ENCODE measurements at regions not wholly inside any gene's neighbourhood (a gene's known extent, or its start where the extent isn't known, plus 50 kb on each side); places are given as distances from the start of the nearest gene placed in this dataset.

DNA sequence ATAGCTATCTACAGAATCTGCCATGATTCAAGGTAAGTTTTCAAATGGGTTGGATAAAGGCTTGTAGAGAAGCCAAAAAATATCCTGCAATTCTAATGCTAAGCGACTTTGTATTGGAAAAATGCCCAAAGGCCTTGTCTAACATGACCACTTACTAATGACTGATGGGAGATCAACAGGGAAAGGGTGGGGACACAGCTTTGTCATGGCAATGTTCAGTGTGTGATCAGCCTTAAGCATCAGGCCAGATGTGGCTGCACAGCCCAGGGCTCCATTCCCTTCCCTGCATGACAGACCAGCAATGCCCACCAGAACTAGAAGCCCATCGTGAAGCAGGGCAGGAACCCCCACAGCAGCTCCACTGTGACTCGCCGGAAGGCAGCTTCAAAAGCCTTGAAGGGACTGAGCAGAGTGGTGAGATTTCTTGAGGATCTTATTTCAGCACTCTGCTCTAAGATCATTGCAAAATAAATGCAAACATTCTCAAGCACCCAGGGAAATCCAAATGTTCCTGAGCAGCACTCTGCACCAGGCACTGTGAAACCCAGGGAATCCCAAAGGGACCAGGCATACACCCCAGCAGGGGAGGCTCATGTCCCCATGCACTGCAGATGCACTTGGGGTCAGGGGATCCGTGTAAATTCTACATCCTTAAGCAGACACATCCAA is 517.9 kb upstream of the SMIM21 start:
- H3K36me3 ChIP-seq (ENCODE audit: insufficient read depth, low read length) = no peaks in the 10 kb centered on the region
- WGBS = 94% methylated on average over 5 of the region's 5 CpGs

DNA sequence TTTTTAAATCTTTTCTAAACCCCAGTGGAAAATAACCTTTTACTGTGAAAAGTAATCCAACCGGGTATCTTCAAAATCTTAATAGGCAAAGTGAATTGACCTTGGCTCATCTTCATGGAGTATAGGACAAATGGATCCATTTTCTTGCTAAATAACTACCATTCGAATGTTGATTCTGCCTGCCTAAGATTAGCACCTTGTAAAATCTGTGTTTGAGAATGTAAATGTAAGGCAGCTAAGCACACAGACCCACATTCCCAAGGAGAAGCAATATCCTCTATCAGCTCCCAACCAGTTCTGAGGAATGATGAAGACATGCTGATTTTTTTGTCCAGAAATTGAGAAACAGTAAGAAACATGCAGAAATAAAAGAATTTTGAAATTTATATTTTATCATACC is 509.8 kb upstream of the SMIM21 start:
- 10% methylated on average over 2 of the region's 2 CpGs for WGBS
- Histone ChIP-seq H3K4me3 (ENCODE audit: low read length) (peak overlapping the region; percentile 18; the same call in 1 of the 2 replicates), H3K27me3 (ENCODE audit: insufficient read depth, low read length) (no peaks in the 10 kb centered on the region), H3K36me3 (ENCODE audit: insufficient read depth, low read length) (no peaks in the 10 kb centered on the region), H3K9me3 (ENCODE audit: insufficient read depth, low read depth, low read length) (peaks cover 12% of the 10 kb centered on the region; the same call in 1 of the 2 replicates), H3K4me1 (ENCODE audit: insufficient read depth, low read length) (peaks cover 13% of the 10 kb centered on the region; the same call in 1 of the 2 replicates), H3K27ac (ENCODE audit: low read depth, low read length) (peak overlapping the region; percentile 78; the same call in 1 of the 2 replicates), H3K9ac (ENCODE audit: low read depth, low read length) (no peak overlapping the region)

More for the DNA sequence above, 517.9 kb upstream of the SMIM21 start:
- H3K4me3 ChIP-seq (ENCODE audit: low read length) = no peak overlapping the region
- H3K27ac ChIP-seq (ENCODE audit: low read depth, low read length) = no peak overlapping the region
- no peaks in the 10 kb centered on the region for H3K27me3 ChIP-seq (ENCODE audit: insufficient read depth, low read length)
- H3K9ac ChIP-seq (ENCODE audit: low read depth, low read length) = no peak overlapping the region
- peaks cover 18% of the 10 kb centered on the region; the same call in 1 of the 2 replicates for H3K9me3 ChIP-seq (ENCODE audit: insufficient read depth, low read depth, low read length)
- H3K4me1 ChIP-seq (ENCODE audit: insufficient read depth, low read length) = no peaks in the 10 kb centered on the region

DNA sequence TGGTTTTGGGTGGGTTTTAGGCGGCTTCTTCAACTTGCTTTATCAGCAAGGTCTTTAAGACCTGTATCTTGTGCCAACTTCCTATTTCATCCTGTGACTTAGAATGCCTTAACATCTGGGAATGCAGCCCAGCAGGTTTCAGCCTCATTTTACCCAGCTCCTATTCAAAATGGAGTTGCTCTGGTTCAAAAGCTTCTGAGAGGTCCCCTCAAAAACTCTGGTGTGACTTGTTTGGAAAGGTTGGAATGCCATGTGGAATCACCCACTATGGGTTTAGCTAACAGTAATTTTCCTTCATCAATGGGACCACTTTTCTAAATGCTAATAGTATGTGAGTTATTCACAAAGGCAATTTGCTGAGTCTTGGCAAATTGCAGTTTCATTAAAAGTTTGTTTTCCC is 509.4 kb upstream of the SMIM21 start:
- WGBS = 93% methylated on average over 1 of the region's 1 CpG
- Histone ChIP-seq H3K27me3 (ENCODE audit: insufficient read depth, low read length) (no peaks in the 10 kb centered on the region), H3K27ac (ENCODE audit: low read depth, low read length) (peak overlapping the region; percentile 78; the same call in 1 of the 2 replicates)

DNA sequence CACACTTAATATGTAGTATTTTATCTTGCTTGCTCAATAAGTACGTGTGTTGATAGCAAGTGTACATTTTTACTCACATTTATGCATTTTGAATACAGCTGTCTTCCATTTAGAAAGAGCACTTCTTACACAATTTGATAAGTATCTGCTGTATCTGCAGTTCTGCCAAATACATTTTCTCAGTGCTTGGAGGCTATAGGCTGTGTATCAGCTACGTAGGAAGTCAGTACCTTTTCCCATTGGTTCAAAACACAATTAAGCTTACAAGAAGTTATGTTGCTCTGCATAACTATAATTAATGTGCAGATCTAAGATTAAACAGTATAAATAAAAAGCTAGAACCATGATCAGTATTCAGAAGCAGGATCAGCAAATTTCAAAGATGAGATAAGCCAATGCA is 503.6 kb upstream of the SMIM21 start:
- WGBS = 93% methylated on average over 2 of the region's 2 CpGs
- Histone ChIP-seq H3K9me3 (ENCODE audit: insufficient read depth, low read depth, low read length) (peaks cover 4% of the 10 kb centered on the region; the same call in 1 of the 2 replicates), H3K4me1 (ENCODE audit: insufficient read depth, low read length) (no peaks in the 10 kb centered on the region), H3K9ac (ENCODE audit: low read depth, low read length) (no peak overlapping the region), H3K36me3 (ENCODE audit: insufficient read depth, low read length) (no peaks in the 10 kb centered on the region), H3K4me3 (ENCODE audit: low read length) (no peak overlapping the region), H3K27ac (ENCODE audit: low read depth, low read length) (no peak overlapping the region), H3K27me3 (ENCODE audit: insufficient read depth, low read length) (no peaks in the 10 kb centered on the region)

More for the DNA sequence above, 509.4 kb upstream of the SMIM21 start:
- Histone ChIP-seq H3K36me3 (ENCODE audit: insufficient read depth, low read length) (no peaks in the 10 kb centered on the region), H3K4me3 (ENCODE audit: low read length) (no peak overlapping the region), H3K4me1 (ENCODE audit: insufficient read depth, low read length) (peaks cover 13% of the 10 kb centered on the region; the same call in 1 of the 2 replicates), H3K9me3 (ENCODE audit: insufficient read depth, low read depth, low read length) (peaks cover 9% of the 10 kb centered on the region; the same call in 1 of the 2 replicates), H3K9ac (ENCODE audit: low read depth, low read length) (no peak overlapping the region)

DNA sequence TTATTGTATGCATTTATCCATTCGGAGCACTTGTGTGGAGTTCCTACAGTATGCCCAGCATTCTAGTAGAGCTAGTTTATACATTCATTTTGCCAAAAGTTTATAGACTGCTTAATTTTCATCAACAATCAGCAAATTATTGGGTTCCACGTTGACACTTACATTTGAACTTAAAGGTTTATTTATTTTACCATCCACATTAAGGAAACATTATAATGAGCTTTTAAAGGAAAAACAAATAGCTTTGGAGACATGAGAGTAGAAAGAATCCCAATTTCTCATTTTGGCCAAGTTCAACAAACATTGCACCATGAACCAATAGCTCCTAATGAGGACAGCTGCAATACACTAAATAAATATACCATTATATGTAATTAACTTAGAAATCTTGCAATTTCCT is 501.2 kb upstream of the SMIM21 start:
- 100% methylated on average over 1 of the region's 2 CpGs for WGBS
- no peak overlapping the region for H3K4me3 ChIP-seq (ENCODE audit: low read length)
- no peak overlapping the region for H3K9ac ChIP-seq (ENCODE audit: low read depth, low read length)
- no peaks in the 10 kb centered on the region for H3K27me3 ChIP-seq (ENCODE audit: insufficient read depth, low read length)
- no peaks in the 10 kb centered on the region for H3K36me3 ChIP-seq (ENCODE audit: insufficient read depth, low read length)
- no peaks in the 10 kb centered on the region for H3K4me1 ChIP-seq (ENCODE audit: insufficient read depth, low read length)
- no peak overlapping the region for H3K27ac ChIP-seq (ENCODE audit: low read depth, low read length)
- peaks cover 4% of the 10 kb centered on the region; the same call in 1 of the 2 replicates for H3K9me3 ChIP-seq (ENCODE audit: insufficient read depth, low read depth, low read length)

DNA sequence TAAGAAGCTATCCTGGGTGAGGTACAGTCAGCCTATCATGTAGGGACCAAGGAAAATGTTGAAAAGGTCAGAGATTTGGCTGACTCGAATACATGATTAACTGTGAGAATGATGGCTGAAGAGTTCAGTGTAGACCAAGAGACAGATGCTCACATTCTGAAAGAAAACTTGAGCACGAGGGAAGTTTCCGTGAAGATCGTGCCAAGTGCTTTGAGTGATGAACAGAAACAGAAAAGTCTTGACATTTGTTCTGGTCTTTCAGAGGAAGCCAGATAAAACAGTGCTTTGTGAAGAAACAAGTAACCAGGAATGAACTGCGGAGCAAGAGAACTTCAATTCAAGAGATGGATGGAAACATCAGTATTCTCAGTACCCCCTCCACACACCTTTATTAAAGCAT is 500.3 kb upstream of the SMIM21 start:
- Histone ChIP-seq H3K27me3 (ENCODE audit: insufficient read depth, low read length) (no peaks in the 10 kb centered on the region), H3K36me3 (ENCODE audit: insufficient read depth, low read length) (no peaks in the 10 kb centered on the region), H3K27ac (ENCODE audit: low read depth, low read length) (no peak overlapping the region), H3K4me3 (ENCODE audit: low read length) (no peak overlapping the region), H3K4me1 (ENCODE audit: insufficient read depth, low read length) (no peaks in the 10 kb centered on the region), H3K9me3 (ENCODE audit: insufficient read depth, low read depth, low read length) (peaks cover 4% of the 10 kb centered on the region; the same call in 1 of the 2 replicates), H3K9ac (ENCODE audit: low read depth, low read length) (no peak overlapping the region)
- WGBS = 95% methylated on average over 5 of the region's 5 CpGs

DNA sequence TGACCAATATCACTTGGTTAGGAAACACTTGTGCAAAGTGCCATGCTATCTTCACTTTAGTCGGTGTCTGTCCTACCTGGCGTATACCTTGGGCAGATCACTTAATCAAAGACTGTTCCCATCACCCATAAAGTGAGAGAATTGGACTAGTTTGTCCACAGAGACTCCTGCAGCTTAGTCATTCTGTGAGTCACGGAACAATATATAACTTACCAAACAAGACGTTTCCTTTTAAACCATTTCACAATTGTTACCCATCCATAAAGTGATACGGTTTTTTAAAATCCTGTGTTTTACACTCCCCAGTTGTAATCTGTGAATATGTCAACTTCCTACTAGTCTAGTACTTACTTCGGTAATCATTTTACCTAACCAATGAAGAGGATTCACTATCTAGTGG is 499.3 kb upstream of the SMIM21 start:
- no peaks in the 10 kb centered on the region for H3K36me3 ChIP-seq (ENCODE audit: insufficient read depth, low read length)
- H3K4me3 ChIP-seq (ENCODE audit: low read length) = no peak overlapping the region
- WGBS = 97% methylated on average over 5 of the region's 6 CpGs
- no peaks in the 10 kb centered on the region for H3K4me1 ChIP-seq (ENCODE audit: insufficient read depth, low read length)
- no peak overlapping the region for H3K9ac ChIP-seq (ENCODE audit: low read depth, low read length)
- H3K27me3 ChIP-seq (ENCODE audit: insufficient read depth, low read length) = no peaks in the 10 kb centered on the region
- H3K9me3 ChIP-seq (ENCODE audit: insufficient read depth, low read depth, low read length) = peaks cover 4% of the 10 kb centered on the region; the same call in 1 of the 2 replicates
- no peak overlapping the region for H3K27ac ChIP-seq (ENCODE audit: low read depth, low read length)

DNA sequence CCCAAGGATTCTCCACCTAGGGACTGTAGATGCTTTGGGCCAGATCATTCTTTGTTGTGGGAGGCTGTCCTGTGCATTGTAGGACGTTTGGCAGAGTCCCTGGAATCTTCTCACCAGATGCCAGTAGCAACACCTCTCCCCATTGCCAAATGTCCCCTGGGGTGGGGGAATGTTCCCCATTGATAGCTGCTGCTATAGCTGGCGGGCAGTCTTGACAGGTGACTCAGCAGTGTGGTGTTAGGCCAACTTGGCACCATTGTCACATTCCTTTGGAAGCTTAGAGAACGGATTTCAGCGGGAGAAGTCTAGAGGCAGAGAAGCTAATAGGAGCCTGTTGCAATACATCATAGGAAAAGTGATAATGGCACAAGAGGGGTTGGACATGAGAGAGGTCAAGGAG is 495.7 kb upstream of the SMIM21 start:
- Histone ChIP-seq H3K27ac (ENCODE audit: low read depth, low read length) (no peak overlapping the region), H3K4me1 (ENCODE audit: insufficient read depth, low read length) (no peaks in the 10 kb centered on the region), H3K9me3 (ENCODE audit: insufficient read depth, low read depth, low read length) (no peaks in the 10 kb centered on the region), H3K4me3 (ENCODE audit: low read length) (no peak overlapping the region), H3K36me3 (ENCODE audit: insufficient read depth, low read length) (no peaks in the 10 kb centered on the region), H3K27me3 (ENCODE audit: insufficient read depth, low read length) (no peaks in the 10 kb centered on the region), H3K9ac (ENCODE audit: low read depth, low read length) (no peak overlapping the region)
- 67% methylated on average over 4 of the region's 4 CpGs for WGBS

DNA sequence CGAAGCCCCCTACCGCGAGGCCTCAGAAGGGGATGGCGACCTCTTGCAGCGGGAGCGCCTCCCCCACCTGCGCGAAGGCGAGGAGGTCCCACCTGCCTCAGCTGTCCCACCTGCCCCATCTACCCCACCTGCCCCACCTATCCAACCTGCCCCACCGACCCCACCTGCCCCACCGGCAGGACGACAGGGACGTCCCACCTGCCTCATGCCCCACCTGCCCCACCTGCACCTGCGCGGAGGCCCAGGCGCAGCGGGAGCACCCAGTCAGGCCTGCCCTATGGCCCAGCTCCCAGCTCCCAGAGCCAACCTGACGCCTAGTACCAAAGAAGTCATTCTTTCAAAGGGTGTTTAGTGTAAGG is 489.1 kb upstream of the SMIM21 start:
- Histone ChIP-seq H3K27ac (ENCODE audit: low read depth, low read length) (no peak overlapping the region), H3K27me3 (ENCODE audit: insufficient read depth, low read length) (peaks cover 30% of the 10 kb centered on the region), H3K4me3 (ENCODE audit: low read length) (peak overlapping the region; percentile 67), H3K9me3 (ENCODE audit: insufficient read depth, low read depth, low read length) (no peaks in the 10 kb centered on the region), H3K9ac (ENCODE audit: low read depth, low read length) (no peak overlapping the region), H3K4me1 (ENCODE audit: insufficient read depth, low read length) (no peaks in the 10 kb centered on the region), H3K36me3 (ENCODE audit: insufficient read depth, low read length) (no peaks in the 10 kb centered on the region)
- 40% methylated on average over 18 of the region's 18 CpGs for WGBS

DNA sequence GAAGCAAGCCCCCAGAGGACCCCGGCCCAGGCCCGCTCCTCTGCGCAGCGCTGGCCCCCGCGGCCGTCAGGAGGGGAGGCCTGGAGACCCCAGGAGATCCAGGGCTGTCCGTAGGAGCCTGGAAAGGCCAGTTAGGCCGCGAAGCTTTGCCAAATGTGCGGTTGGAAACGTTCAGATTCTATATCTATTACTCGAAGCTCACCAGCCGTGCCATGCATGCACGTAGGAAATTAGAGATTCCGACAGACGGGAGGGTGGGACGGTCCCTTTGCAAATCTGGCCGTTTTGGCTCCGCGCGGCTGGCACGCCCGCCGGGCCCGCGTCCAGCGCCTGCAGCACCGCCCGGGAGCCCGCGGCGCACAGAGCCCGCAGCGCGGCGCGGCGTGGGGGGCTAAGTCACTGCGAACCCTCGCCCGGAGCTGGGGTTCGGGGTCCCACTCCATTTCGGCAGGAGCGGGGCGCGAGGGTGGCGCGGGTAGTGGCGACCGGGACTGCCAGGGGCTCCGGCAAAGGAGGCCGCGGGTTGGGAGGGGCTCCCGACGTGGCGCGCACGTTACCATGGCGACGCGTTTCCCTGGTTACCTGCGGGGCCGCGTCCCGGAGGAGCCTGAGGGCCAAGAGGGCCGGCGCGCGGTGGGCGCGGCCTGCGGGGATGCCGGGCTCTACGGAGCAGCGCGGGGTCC is 488.6 kb upstream of the SMIM21 start:
- no peaks in the 10 kb centered on the region for H3K4me1 ChIP-seq (ENCODE audit: insufficient read depth, low read length)
- no peak overlapping the region for H3K27ac ChIP-seq (ENCODE audit: low read depth, low read length)
- no peaks in the 10 kb centered on the region for H3K36me3 ChIP-seq (ENCODE audit: insufficient read depth, low read length)
- 3% methylated on average over 77 of the region's 77 CpGs for WGBS
- H3K4me3 ChIP-seq (ENCODE audit: low read length) = peak overlapping the region; percentile 67
- peaks cover 30% of the 10 kb centered on the region for H3K27me3 ChIP-seq (ENCODE audit: insufficient read depth, low read length)
- no peaks in the 10 kb centered on the region for H3K9me3 ChIP-seq (ENCODE audit: insufficient read depth, low read depth, low read length)
- H3K9ac ChIP-seq (ENCODE audit: low read depth, low read length) = peak overlapping the region; percentile 49

DNA sequence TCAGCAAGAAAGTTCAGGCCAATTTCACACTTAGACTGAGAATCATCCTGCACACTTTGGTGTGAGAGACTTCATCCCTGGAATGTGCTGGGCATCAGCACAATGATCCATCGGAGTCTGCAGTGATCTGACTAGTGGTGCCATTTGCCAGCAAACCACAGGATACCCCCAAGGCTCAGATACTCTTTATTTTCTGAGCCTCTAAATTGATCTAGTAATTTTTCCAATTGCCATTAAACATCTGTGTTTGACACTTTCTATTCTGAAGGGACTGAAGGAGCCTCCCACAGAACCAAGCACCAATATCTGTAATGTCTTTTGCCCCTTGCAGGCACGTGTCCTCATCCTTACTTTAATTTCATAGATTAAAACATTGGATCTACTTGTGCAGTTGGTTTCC is 485.3 kb upstream of the SMIM21 start:
- no peak overlapping the region for H3K27ac ChIP-seq (ENCODE audit: low read depth, low read length)
- no peaks in the 10 kb centered on the region for H3K36me3 ChIP-seq (ENCODE audit: insufficient read depth, low read length)
- WGBS = 42% methylated on average over 2 of the region's 2 CpGs
- no peaks in the 10 kb centered on the region for H3K9me3 ChIP-seq (ENCODE audit: insufficient read depth, low read depth, low read length)
- H3K9ac ChIP-seq (ENCODE audit: low read depth, low read length) = no peak overlapping the region
- no peak overlapping the region for H3K4me3 ChIP-seq (ENCODE audit: low read length)
- H3K4me1 ChIP-seq (ENCODE audit: insufficient read depth, low read length) = no peaks in the 10 kb centered on the region
- peaks cover 29% of the 10 kb centered on the region for H3K27me3 ChIP-seq (ENCODE audit: insufficient read depth, low read length)
